Smooth muscle cell (in vitro differentiated cells): ENCODE measurements at regions not wholly inside any gene's neighbourhood (a gene's known extent, or its start where the extent isn't known, plus 50 kb on each side); places are given as distances from the start of the nearest gene placed in this dataset.

ENCODE experiments used
- DNase-seq: peaks from one replicate; lab custom pipeline; 2025; ENCODE audit not compliant: unreplicated experiment; lab: John Stamatoyannopoulos, UW
- H2AFZ ChIP-seq: fragments of 200-600 bp; sonication (generic); 2 replicates; pipeline ENCODE4 v1.6.0; 2016; ENCODE audit warnings: antibody characterized with exemption, low read depth, mild to moderate bottlenecking
- H3F3A ChIP-seq: fragments of 200-600 bp; sonication (generic); 2 replicates; pipeline ENCODE4 v1.6.0; 2017; ENCODE audit warnings: antibody characterized with exemption, low read depth
- H3K27ac ChIP-seq: fragments of 200-600 bp; sonication (generic); 2 replicates; pipeline ENCODE4 v1.5.1; 2016; ENCODE audit warnings: low read depth, mild to moderate bottlenecking
- H3K27me3 ChIP-seq: fragments of 200-600 bp; sonication (generic); 2 replicates; pipeline ENCODE4 v1.6.1; 2016; ENCODE audit warnings: low read depth, mild to moderate bottlenecking
- H3K36me3 ChIP-seq: fragments of 200-600 bp; sonication (generic); 2 replicates; pipeline ENCODE4 v1.5.1; 2016; ENCODE audit warnings: low read depth
- H3K4me1 ChIP-seq: fragments of 200-600 bp; sonication (generic); 2 replicates; pipeline ENCODE4 v1.5.1; 2016; ENCODE audit warnings: low read depth
- H3K4me2 ChIP-seq: fragments of 200-600 bp; sonication (generic); 2 replicates; pipeline ENCODE4 v1.6.0; 2016; ENCODE audit warnings: mild to moderate bottlenecking
- H3K4me3 ChIP-seq: fragments of 200-600 bp; sonication (generic); 2 replicates; pipeline ENCODE4 v1.5.1; 2016; ENCODE audit warnings: mild to moderate bottlenecking
- H3K79me2 ChIP-seq: fragments of 200-600 bp; sonication (generic); 2 replicates; pipeline ENCODE4 v1.6.0; 2016; ENCODE audit warnings: low read depth, mild to moderate bottlenecking
- H3K9ac ChIP-seq: fragments of 200-600 bp; sonication (generic); 2 replicates; pipeline ENCODE4 v1.6.0; 2016; ENCODE audit warnings: low read depth
- H3K9me3 ChIP-seq: fragments of 200-600 bp; sonication (generic); replicated peaks from 2 replicates; pipeline ENCODE4 v1.5.1; 2016; ENCODE audit warnings: low read depth
- H4K20me1 ChIP-seq: fragments of 200-600 bp; sonication (generic); 2 replicates; pipeline ENCODE4 v1.6.0; 2016; ENCODE audit warnings: low read depth
- WGBS: methylation state at CpG from one replicate; pipeline ENCODE4 v1.1.7; 2016; ENCODE audit warnings: low lambda C conversion rate; 5-methylcytosine and 5-hydroxymethylcytosine counted together
- TF ChIP-seq, protein P1 (sequence below): fragments of 200-600 bp; sonication (generic); IDR thresholded peaks from 2 replicates; pipeline ENCODE4 v1.5.1; 2017; ENCODE audit warnings: borderline replicate concordance, mild to moderate bottlenecking, antibody characterized with exemption; ENCODE audit not compliant: insufficient read depth, poor library complexity, severe bottlenecking

GRCh38 chr1:164958982-164959768 is 397.3 kb downstream of the LMX1A start:
- H3F3A ChIP-seq: no peaks in the 10 kb centered on the region
- H2AFZ ChIP-seq: no peak overlapping the region
- no peaks in the 10 kb centered on the region for H4K20me1 ChIP-seq
- TF ChIP-seq, protein P1, sequence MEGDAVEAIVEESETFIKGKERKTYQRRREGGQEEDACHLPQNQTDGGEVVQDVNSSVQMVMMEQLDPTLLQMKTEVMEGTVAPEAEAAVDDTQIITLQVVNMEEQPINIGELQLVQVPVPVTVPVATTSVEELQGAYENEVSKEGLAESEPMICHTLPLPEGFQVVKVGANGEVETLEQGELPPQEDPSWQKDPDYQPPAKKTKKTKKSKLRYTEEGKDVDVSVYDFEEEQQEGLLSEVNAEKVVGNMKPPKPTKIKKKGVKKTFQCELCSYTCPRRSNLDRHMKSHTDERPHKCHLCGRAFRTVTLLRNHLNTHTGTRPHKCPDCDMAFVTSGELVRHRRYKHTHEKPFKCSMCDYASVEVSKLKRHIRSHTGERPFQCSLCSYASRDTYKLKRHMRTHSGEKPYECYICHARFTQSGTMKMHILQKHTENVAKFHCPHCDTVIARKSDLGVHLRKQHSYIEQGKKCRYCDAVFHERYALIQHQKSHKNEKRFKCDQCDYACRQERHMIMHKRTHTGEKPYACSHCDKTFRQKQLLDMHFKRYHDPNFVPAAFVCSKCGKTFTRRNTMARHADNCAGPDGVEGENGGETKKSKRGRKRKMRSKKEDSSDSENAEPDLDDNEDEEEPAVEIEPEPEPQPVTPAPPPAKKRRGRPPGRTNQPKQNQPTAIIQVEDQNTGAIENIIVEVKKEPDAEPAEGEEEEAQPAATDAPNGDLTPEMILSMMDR: no peak
- no peaks in the 10 kb centered on the region for H3K79me2 ChIP-seq
- no peaks in the 10 kb centered on the region for H3K27me3 ChIP-seq
- no peak overlapping the region for H3K4me2 ChIP-seq
- no peak overlapping the region for H3K27ac ChIP-seq
- no peaks in the 10 kb centered on the region for H3K9me3 ChIP-seq
- no peak overlapping the region for H3K4me3 ChIP-seq
- WGBS: 47% methylated on average over 6 of the region's 6 CpGs
- H3K9ac ChIP-seq: no peak overlapping the region
- H3K36me3 ChIP-seq: no peaks in the 10 kb centered on the region
- no peak for DNase-seq
- H3K4me1 ChIP-seq: no peaks in the 10 kb centered on the region

DNA sequence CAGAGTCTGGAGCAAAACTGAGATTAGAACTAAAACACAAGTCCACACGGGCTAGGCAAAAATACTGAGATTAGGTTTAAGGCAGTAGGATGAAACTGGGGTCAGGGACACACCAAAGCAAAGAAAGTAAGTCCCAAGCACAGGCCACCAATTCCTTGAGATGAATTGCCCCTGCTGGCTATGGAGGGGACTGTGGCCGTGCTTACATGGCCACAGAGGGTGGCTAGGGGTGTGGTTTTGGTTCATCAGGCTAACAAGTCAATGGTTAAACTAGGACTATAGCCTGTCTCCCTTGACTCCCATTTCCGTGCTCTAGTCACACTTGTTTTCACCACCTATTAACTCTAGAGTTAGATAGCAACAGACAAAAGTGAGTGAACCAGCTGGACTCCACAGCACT is 394.8 kb downstream of the PBX1 start:
- no peaks in the 10 kb centered on the region for H3F3A ChIP-seq
- no peaks in the 10 kb centered on the region for H3K36me3 ChIP-seq
- H3K79me2 ChIP-seq: no peaks in the 10 kb centered on the region
- no peak for DNase-seq
- no peaks in the 10 kb centered on the region for H3K9me3 ChIP-seq
- no peaks in the 10 kb centered on the region for H4K20me1 ChIP-seq
- no peak overlapping the region for H3K4me3 ChIP-seq
- TF ChIP-seq, protein P1: no peak
- 67% methylated on average over 3 of the region's 3 CpGs for WGBS
- no peak overlapping the region for H2AFZ ChIP-seq
- no peak overlapping the region for H3K9ac ChIP-seq
- H3K27me3 ChIP-seq: no peaks in the 10 kb centered on the region
- H3K4me1 ChIP-seq: peaks cover 3% of the 10 kb centered on the region
- no peak overlapping the region for H3K27ac ChIP-seq
- no peak overlapping the region for H3K4me2 ChIP-seq

- 97% methylated on average over 1 of the region's 1 CpG for WGBS
Measured at GRCh38 chr1:164953098-164953497, 394.1 kb downstream of the PBX1 start.

More at GRCh38 chr1:164953098-164953497, 394.1 kb downstream of the PBX1 start:
- Histone ChIP-seq H2AFZ (no peak overlapping the region), H3K79me2 (no peaks in the 10 kb centered on the region), H3F3A (no peaks in the 10 kb centered on the region), H3K9me3 (peaks cover 6% of the 10 kb centered on the region), H3K4me3 (no peak overlapping the region), H4K20me1 (no peaks in the 10 kb centered on the region), H3K9ac (no peak overlapping the region), H3K27ac (no peak overlapping the region), H3K27me3 (no peaks in the 10 kb centered on the region), H3K36me3 (no peaks in the 10 kb centered on the region), H3K4me1 (peaks cover 3% of the 10 kb centered on the region), H3K4me2 (no peak overlapping the region)
- no peak for DNase-seq
- TF ChIP-seq, protein P1: no peak
